ENCODE measurements at regions not wholly inside any gene's neighbourhood (a gene's known extent, or its start where the extent isn't known, plus 50 kb on each side); places are given as distances from the start of the nearest gene placed in this dataset.

DNA sequence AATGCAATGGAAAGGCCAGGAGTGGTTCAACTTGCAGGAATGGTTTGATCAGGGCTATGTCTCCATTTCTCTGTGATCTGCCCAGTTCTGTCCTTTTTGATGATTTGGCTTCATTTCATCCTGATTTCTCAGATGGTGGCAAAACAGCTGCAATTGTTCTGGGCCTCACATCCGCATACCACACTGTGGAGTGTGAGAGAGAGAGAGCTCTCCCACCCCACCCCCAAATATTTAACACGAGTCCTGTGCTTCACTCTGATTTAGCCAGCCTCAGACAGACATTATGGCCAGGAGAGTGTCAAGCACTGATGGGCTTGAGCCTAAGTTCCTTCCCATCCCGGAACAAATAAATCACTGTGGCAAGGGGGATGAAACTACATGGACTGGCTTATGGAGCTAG, 284.6 kb downstream of the CDC5L start:
- H3K27me3 ChIP-seq (ENCODE audit: control insufficient read depth in 1 of 2, insufficient read depth in 2 of 2, low read length in 2 of 2): peaks cover 2 to 4% of the 10 kb centered on the region in 2 experiments
- Mint-ChIP-seq H3K4me1 (ENCODE audit: low read depth) (no peaks in the 10 kb centered on the region), H3K4me3 (no peak overlapping the region), H3K27ac (no peak overlapping the region), H3K36me3 (ENCODE audit: low read depth) (no peaks in the 10 kb centered on the region), H3K9me3 (no peaks in the 10 kb centered on the region), H3K27me3 (peaks cover 10% of the 10 kb centered on the region)
- no peak overlapping the region for H3K27ac ChIP-seq (ENCODE audit: low read depth in 1 of 2, low read length in 2 of 2)
- ATAC-seq (ENCODE audit: poor library complexity) (no peak), DNase-seq (no peak)
- POLR2A ChIA-PET: no interaction called here
- no peaks in the 10 kb centered on the region for H3K36me3 ChIP-seq (ENCODE audit: insufficient read depth, low read length)
- H3K4me3 ChIP-seq (ENCODE audit: low read length): no peak overlapping the region
- TF ChIP-seq, protein P1, sequence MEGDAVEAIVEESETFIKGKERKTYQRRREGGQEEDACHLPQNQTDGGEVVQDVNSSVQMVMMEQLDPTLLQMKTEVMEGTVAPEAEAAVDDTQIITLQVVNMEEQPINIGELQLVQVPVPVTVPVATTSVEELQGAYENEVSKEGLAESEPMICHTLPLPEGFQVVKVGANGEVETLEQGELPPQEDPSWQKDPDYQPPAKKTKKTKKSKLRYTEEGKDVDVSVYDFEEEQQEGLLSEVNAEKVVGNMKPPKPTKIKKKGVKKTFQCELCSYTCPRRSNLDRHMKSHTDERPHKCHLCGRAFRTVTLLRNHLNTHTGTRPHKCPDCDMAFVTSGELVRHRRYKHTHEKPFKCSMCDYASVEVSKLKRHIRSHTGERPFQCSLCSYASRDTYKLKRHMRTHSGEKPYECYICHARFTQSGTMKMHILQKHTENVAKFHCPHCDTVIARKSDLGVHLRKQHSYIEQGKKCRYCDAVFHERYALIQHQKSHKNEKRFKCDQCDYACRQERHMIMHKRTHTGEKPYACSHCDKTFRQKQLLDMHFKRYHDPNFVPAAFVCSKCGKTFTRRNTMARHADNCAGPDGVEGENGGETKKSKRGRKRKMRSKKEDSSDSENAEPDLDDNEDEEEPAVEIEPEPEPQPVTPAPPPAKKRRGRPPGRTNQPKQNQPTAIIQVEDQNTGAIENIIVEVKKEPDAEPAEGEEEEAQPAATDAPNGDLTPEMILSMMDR (IDR thresholded peaks at IDR 0.05): no peak
- no peaks in the 10 kb centered on the region for H3K4me1 ChIP-seq (ENCODE audit: insufficient read depth, low read length)
- intact Hi-C loops (cut with DNase I, micrococcal nuclease): no loop called here
- CTCF ChIA-PET: no interaction called here
- no peaks in the 10 kb centered on the region for H3K9me3 ChIP-seq (ENCODE audit: control insufficient read depth in 1 of 2, insufficient read depth in 1 of 2, low read length in 2 of 2)

DNA sequence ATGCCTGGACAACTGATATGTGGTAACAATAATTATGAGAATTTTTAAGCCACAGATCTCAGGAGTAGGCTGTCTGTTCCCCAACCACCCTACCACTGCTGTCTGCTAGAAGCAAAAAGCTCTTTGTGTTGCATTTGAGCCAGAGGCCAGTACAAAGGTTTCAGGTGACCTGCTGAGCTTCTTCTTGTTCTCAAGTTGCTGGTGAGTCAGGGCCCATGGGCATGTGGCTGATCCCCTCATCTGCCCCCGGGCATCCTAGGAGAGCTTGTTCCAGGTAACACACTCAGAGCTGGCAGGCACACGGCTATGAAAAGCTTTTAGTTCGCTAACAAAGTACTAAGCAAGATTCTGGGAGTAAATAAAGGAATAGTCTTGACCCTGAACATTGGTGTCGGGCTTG, 285.3 kb downstream of the CDC5L start:
- POLR2A ChIA-PET: no interaction called here
- ATAC-seq (ENCODE audit: poor library complexity): no peak
- peaks cover 10% of the 10 kb centered on the region for H3K27me3 Mint-ChIP-seq

DNA sequence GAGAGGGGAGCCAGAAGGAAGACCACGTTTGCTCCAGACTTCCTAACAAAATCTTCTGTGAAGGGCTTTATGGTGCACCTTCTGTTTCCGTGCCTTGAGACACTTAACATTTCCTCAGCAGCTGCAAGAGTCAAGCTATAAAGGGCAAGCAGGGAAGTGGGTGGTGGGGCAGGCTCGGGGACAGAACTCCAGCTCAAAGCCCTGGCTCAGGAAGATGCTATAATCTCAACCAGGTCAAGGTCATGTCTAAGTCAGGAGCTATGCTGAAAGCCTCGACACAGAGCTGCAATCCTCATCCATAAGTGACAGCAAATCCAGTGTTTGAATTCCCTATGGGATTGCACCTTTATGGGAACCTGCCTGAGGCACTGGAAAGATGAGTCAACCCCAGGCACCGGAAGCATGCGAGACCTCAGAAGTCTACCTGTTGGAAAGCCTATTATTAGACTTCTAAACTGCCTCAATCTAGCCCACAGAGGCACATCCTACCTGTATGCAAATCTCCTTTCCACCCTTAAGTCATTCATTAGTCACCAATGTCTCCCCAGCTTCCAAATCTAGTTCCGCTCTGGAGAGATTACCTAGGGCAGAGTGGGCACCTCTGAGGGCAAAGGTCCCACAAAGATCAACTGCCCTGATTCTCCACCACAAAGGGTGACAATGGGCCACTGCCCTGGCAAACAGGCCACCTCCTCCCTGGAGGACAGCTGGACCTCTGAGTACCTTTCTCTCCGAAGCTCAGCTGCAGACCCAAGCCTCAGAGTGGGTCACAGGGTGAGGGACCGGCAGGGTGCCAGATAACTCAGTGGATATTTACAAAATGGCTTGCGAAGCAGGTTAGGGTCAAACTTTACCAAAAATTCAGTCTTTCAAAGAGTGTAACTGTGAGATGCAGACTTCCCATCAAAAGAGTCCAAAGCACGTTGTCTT, 287.0 kb downstream of the CDC5L start:
- intact Hi-C loops (cut with DNase I, micrococcal nuclease): no loop called here
- DNase-seq (no peak), ATAC-seq (ENCODE audit: poor library complexity) (no peak)
- Mint-ChIP-seq H3K36me3 (ENCODE audit: low read depth) (no peaks in the 10 kb centered on the region), H3K4me1 (ENCODE audit: low read depth) (no peaks in the 10 kb centered on the region), H3K4me3 (no peak overlapping the region), H3K27me3 (peaks cover 6% of the 10 kb centered on the region), H3K9me3 (no peaks in the 10 kb centered on the region), H3K27ac (no peak overlapping the region)
- TF ChIP-seq, protein P1 (IDR thresholded peaks at IDR 0.05): no peak
- Histone ChIP-seq H3K36me3 (ENCODE audit: insufficient read depth, low read length) (no peaks in the 10 kb centered on the region), H3K27ac (ENCODE audit: low read depth in 1 of 2, low read length in 2 of 2) (no peak overlapping the region), H3K4me3 (ENCODE audit: low read length) (no peak overlapping the region), H3K27me3 (ENCODE audit: control insufficient read depth in 1 of 2, insufficient read depth in 2 of 2, low read length in 2 of 2) (peaks cover 2 to 4% of the 10 kb centered on the region in 2 experiments), H3K4me1 (ENCODE audit: insufficient read depth, low read length) (no peaks in the 10 kb centered on the region), H3K9me3 (ENCODE audit: control insufficient read depth in 1 of 2, insufficient read depth in 1 of 2, low read length in 2 of 2) (no peaks in the 10 kb centered on the region)
- CTCF ChIA-PET: no interaction called here
- POLR2A ChIA-PET: no interaction called here

More for the DNA sequence above, 285.3 kb downstream of the CDC5L start:
- H3K4me3 ChIP-seq (ENCODE audit: low read length): no peak overlapping the region
- peaks cover 2 to 4% of the 10 kb centered on the region in 2 experiments for H3K27me3 ChIP-seq (ENCODE audit: control insufficient read depth in 1 of 2, insufficient read depth in 2 of 2, low read length in 2 of 2)
- Mint-ChIP-seq H3K4me1 (ENCODE audit: low read depth) (no peaks in the 10 kb centered on the region), H3K4me3 (no peak overlapping the region), H3K36me3 (ENCODE audit: low read depth) (no peaks in the 10 kb centered on the region), H3K9me3 (no peaks in the 10 kb centered on the region), H3K27ac (no peak overlapping the region)
- no peaks in the 10 kb centered on the region for H3K4me1 ChIP-seq (ENCODE audit: insufficient read depth, low read length)
- TF ChIP-seq, protein P1 (IDR thresholded peaks at IDR 0.05): no peak
- CTCF ChIA-PET: no interaction called here
- H3K9me3 ChIP-seq (ENCODE audit: control insufficient read depth in 1 of 2, insufficient read depth in 1 of 2, low read length in 2 of 2): no peaks in the 10 kb centered on the region
- H3K36me3 ChIP-seq (ENCODE audit: insufficient read depth, low read length): no peaks in the 10 kb centered on the region
- intact Hi-C loops (cut with DNase I, micrococcal nuclease): no loop called here
- DNase-seq: no peak
- H3K27ac ChIP-seq (ENCODE audit: low read depth in 1 of 2, low read length in 2 of 2): no peak overlapping the region
